K562 (cell line): ENCODE measurements at regions not wholly inside any gene's neighbourhood (a gene's known extent, or its start where the extent isn't known, plus 50 kb on each side); places are given as distances from the start of the nearest gene placed in this dataset.

Experiments used
- ARNT ChIP-seq, 2 experiments: fragments of 450-650 bp; IDR thresholded peaks; 2 replicates each; pipeline ENCODE4 v1.6.1; 2016; ENCODE audit warnings: mild to moderate bottlenecking in 1 of 2
- EP300 ChIP-seq: IDR thresholded peaks from 2 replicates; pipeline ENCODE4 v1.6.1; 2012; ENCODE audit warnings: low read length, improper control_type of control experiment
- EZH2 ChIP-seq: IDR thresholded peaks from 2 replicates; pipeline ENCODE4 v1.6.1; 2012; ENCODE audit warnings: low read depth, mild to moderate bottlenecking, inconsistent platforms, low read length, borderline replicate concordance
- YY1 ChIP-seq, 3 experiments: IDR thresholded peaks; 2 replicates each; pipeline ENCODE4 v1.6.1; 2011; ENCODE audit warnings: low read length in 2 of 3, mild to moderate bottlenecking in 2 of 3, moderate library complexity in 2 of 3, borderline replicate concordance in 1 of 3, control low read depth in 1 of 3, low read depth in 1 of 3; ENCODE audit not compliant: insufficient read depth in 3 of 3, insufficient replicate concordance in 2 of 3, control insufficient read depth in 1 of 3, insufficient read length in 1 of 3; ENCODE audit errors: extremely low read depth in 1 of 3
- ZFP36 ChIP-seq: fragments of 150-350 bp; IDR thresholded peaks from 2 replicates; pipeline ENCODE4 v1.6.1; 2018; ENCODE audit warnings: low read length, low read depth; ENCODE audit not compliant: partially characterized antibody
- ZNF146 ChIP-seq: IDR thresholded peaks from one replicate; pipeline ENCODE4 v1.6.1; 2018; ENCODE audit warnings: missing compliant biosample characterization; ENCODE audit not compliant: unreplicated experiment
- ZNF778 ChIP-seq: fragments of 450-650 bp; formaldehyde crosslinking; IDR thresholded peaks from 2 replicates; pipeline ENCODE4 v1.4.0; 2020; ENCODE audit warnings: mild to moderate bottlenecking, moderate library complexity
- TF ChIP-seq, protein P1 (sequence below): sonication (generic); formaldehyde crosslinking; IDR thresholded peaks from 2 replicates; pipeline ENCODE4 v1.8.0; 2022; ENCODE audit warnings: mild to moderate bottlenecking, low read depth, missing genetic modification reagents

DNA sequence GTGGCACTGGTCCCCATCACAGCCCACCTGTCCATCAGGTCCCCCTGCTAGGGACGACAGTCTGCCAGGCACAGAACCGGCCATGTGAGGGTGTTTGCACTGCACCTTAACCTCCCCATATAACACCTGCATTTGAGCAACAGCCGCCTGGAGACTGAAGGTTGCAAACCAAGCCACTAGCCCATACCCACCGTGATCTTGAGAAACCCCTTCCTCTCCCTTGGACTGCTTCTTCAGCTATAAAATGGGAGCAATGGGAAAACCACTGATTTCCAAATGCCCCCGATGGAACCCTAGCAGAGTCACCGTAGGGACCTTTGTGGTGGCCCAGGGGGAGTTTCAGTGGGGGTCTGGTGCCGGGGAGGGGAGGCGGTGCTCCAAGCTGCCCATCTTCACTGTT, 120.1 kb downstream of the NPTX2 start:
- no peak for TF ChIP-seq ZNF778 (CRISPR knock-in tag)
- TF ChIP-seq ARNT (IDR thresholded peaks at IDR 0.05) = no peak
- TF ChIP-seq EZH2 = no peak
- no peak for TF ChIP-seq ZFP36
- TF ChIP-seq, protein P1, sequence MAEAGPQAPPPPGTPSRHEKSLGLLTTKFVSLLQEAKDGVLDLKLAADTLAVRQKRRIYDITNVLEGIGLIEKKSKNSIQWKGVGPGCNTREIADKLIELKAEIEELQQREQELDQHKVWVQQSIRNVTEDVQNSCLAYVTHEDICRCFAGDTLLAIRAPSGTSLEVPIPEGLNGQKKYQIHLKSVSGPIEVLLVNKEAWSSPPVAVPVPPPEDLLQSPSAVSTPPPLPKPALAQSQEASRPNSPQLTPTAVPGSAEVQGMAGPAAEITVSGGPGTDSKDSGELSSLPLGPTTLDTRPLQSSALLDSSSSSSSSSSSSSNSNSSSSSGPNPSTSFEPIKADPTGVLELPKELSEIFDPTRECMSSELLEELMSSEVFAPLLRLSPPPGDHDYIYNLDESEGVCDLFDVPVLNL (CRISPR knock-in tag) = no peak
- no peak for TF ChIP-seq ZNF146 (CRISPR knock-in tag)
- TF ChIP-seq EP300 = no peak
- no peak for TF ChIP-seq YY1 (IDR thresholded peaks at IDR 0.05; ENCODE audit: borderline replicate concordance in 1 of 3, control insufficient read depth in 1 of 3, extremely low read depth in 1 of 3, insufficient read depth in 3 of 3, insufficient read length in 1 of 3, insufficient replicate concordance in 2 of 3, low read depth in 1 of 3, low read length in 2 of 3)
